GM10266 (cell line): ENCODE measurements at regions not wholly inside any gene's neighbourhood (a gene's known extent, or its start where the extent isn't known, plus 50 kb on each side); places are given as distances from the start of the nearest gene placed in this dataset.

Experiments used
- DNase-seq: peaks from one replicate; pipeline ENCODE4 v3.0.0; 2012; ENCODE audit errors: extremely low spot score
- TF ChIP-seq, protein P1 (sequence below): IDR thresholded peaks from 2 replicates; pipeline ENCODE4 v1.5.1; 2012; ENCODE audit warnings: mild to moderate bottlenecking, low read depth; ENCODE audit not compliant: control insufficient read depth, insufficient read depth; ENCODE audit errors: missing control alignments

- no peak for DNase-seq
- TF ChIP-seq, protein P1, sequence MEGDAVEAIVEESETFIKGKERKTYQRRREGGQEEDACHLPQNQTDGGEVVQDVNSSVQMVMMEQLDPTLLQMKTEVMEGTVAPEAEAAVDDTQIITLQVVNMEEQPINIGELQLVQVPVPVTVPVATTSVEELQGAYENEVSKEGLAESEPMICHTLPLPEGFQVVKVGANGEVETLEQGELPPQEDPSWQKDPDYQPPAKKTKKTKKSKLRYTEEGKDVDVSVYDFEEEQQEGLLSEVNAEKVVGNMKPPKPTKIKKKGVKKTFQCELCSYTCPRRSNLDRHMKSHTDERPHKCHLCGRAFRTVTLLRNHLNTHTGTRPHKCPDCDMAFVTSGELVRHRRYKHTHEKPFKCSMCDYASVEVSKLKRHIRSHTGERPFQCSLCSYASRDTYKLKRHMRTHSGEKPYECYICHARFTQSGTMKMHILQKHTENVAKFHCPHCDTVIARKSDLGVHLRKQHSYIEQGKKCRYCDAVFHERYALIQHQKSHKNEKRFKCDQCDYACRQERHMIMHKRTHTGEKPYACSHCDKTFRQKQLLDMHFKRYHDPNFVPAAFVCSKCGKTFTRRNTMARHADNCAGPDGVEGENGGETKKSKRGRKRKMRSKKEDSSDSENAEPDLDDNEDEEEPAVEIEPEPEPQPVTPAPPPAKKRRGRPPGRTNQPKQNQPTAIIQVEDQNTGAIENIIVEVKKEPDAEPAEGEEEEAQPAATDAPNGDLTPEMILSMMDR: no peak
These were observed 93.5 kb upstream of the SMIM23 start for GRCh38 chr5:171692107-171692506.

DNA sequence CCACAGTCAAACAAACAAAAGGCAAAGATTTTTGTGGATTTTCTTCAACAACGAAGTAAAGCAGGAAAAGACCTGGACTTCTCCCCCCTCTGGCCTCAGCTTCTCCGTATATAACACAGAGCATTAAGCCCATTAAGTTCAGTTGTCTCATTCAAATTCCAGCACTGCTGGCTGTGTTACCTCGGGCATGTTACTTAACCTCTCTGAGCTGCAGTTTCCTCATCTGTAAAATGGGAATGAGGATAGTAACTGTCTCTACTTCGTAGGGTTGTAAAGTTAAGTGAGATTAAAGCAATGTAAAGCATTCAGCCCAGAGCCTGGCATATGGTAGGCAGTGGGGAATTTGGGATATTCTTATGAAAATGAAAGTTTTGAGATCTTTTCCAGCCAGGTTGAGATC, 92.7 kb upstream of the SMIM23 start:
- TF ChIP-seq, protein P1: no peak
- no peak for DNase-seq

- no peak for DNase-seq
- TF ChIP-seq, protein P1: no peak
These were observed 92.2 kb upstream of the SMIM23 start for GRCh38 chr5:171693412-171693811.

GRCh38 chr5:171695804-171696203, 89.8 kb upstream of the SMIM23 start:
- TF ChIP-seq, protein P1: no peak
- no peak for DNase-seq

DNA sequence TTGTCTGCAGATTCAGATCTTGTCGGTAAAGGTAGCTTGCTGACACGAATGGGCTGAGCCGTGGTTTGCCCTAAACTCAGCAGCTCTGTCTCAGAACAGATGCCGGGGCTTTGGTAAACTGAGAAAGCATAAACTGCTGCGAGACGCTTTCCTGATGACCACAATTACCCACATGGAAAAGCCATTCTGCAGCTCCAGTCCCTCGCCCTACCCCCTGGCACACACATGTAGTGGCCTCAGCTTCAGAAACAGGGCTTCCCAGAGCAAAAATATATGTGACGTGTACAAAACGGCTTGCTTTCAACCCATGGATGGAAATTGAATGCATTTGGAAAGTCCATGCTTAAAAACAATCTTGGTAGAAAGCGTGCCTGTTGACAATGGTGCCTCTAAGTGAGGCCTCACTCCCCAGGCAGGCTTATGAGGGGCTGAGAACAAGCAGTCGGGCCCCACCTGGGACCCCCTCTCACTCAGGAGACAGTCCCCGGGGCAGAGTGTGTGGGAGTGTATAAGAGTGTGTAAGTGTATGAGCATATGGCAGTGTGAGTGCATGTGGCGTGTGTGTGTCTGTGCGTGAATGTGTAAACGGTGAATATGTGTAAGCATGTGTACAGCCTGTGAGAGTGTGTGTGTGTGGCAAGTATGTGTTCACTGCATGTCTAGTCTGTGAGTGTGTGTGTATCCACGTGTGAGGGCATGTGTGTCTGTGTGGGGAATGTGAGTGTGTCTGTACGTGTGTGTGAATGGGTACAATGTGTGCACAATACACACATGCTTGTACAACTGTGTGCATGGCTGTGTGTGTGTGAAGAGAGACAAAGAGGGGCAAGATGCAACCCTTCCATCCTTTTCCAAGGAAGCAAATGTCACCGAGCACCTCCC, 88.2 kb upstream of the SMIM23 start:
- no peak for DNase-seq
- TF ChIP-seq, protein P1: no peak

- TF ChIP-seq, protein P1: no peak
- no peak for DNase-seq
These were observed 85.2 kb upstream of the SMIM23 start for GRCh38 chr5:171700318-171700912.

- TF ChIP-seq, protein P1: no peak
- DNase-seq: no peak
These were observed 84.5 kb upstream of the SMIM23 start for GRCh38 chr5:171701100-171701541.
